HepG2 (cell line): ENCODE measurements at regions not wholly inside any gene's neighbourhood (a gene's known extent, or its start where the extent isn't known, plus 50 kb on each side); places are given as distances from the start of the nearest gene placed in this dataset.
"Not testable (repeated sequence)": the region's sequence is repeated elsewhere in the genome, so short reads cannot be mapped to it uniquely, and the experiment has no call there.

Source experiments
- ATF3 ChIP-seq: sonication (generic); formaldehyde crosslinking; IDR thresholded peaks from 2 replicates; pipeline ENCODE4 v1.4.0; 2020; ENCODE audit warnings: missing genetic modification reagents
- CCAR2 ChIP-seq: fragments of 200-400 bp; formaldehyde crosslinking; optimal IDR thresholded peaks from 2 replicates; pipeline ENCODE3; 2018; ENCODE audit warnings: low read depth, mild to moderate bottlenecking, low read length, moderate library complexity
- CEBPB ChIP-seq: IDR thresholded peaks from 2 replicates; pipeline ENCODE4 v1.6.1; 2011; ENCODE audit warnings: low read depth, low read length, improper control_type of control experiment, borderline replicate concordance
- CREM ChIP-seq, 2 experiments: sonication (generic) in 1 of 2; formaldehyde crosslinking in 1 of 2; IDR thresholded peaks; 2 replicates each; pipeline versions ENCODE4 v1.4.0 to v1.6.1; 2016 to 2020; ENCODE audit warnings: antibody characterized with exemption in 1 of 2, mild to moderate bottlenecking in 1 of 2, missing genetic modification reagents in 1 of 2
- CTCF ChIP-seq: sonication (generic); formaldehyde crosslinking; IDR thresholded peaks from 2 replicates; pipeline ENCODE4 v1.5.0; 2020; ENCODE audit warnings: mild to moderate bottlenecking, missing genetic modification reagents, moderate library complexity
- ERF ChIP-seq: IDR thresholded peaks from 2 replicates; pipeline ENCODE4 v1.6.1; 2018; ENCODE audit warnings: missing biosample characterization, missing genetic modification reagents
- SNRNP70 ChIP-seq: fragments of 200-400 bp; formaldehyde crosslinking; IDR thresholded peaks from 2 replicates; pipeline ENCODE4 v1.6.1; 2017; ENCODE audit warnings: mild to moderate bottlenecking, low read depth, low read length, moderate library complexity
- SP5 ChIP-seq: IDR thresholded peaks from 2 replicates; pipeline ENCODE4 v1.6.1; 2016; ENCODE audit warnings: low read depth, borderline replicate concordance
- ZC3H13 ChIP-seq: sonication (generic); formaldehyde crosslinking; IDR thresholded peaks from 2 replicates; pipeline ENCODE4 v1.8.1; 2023; ENCODE audit warnings: mild to moderate bottlenecking, missing genetic modification reagents, moderate library complexity

- not testable (repeated sequence) for TF ChIP-seq SNRNP70; SP5 (CRISPR knock-in tag); ERF (CRISPR knock-in tag); CCAR2; CREM (IDR thresholded peaks at IDR 0.05); CREM (CRISPR knock-in tag; IDR thresholded peaks at IDR 0.05); CTCF (CRISPR knock-in tag); ZC3H13 (CRISPR knock-in tag); ATF3 (CRISPR knock-in tag); CEBPB
These were observed 389.3 kb downstream of the ACTRT1 start for GRCh38 chrX:127662942-127663341.
